ENCODE measurements at regions not wholly inside any gene's neighbourhood (a gene's known extent, or its start where the extent isn't known, plus 50 kb on each side); places are given as distances from the start of the nearest gene placed in this dataset.
A peak's percentile ranks its signal among the peaks of the same experiment; 100 is the strongest.

DNA sequence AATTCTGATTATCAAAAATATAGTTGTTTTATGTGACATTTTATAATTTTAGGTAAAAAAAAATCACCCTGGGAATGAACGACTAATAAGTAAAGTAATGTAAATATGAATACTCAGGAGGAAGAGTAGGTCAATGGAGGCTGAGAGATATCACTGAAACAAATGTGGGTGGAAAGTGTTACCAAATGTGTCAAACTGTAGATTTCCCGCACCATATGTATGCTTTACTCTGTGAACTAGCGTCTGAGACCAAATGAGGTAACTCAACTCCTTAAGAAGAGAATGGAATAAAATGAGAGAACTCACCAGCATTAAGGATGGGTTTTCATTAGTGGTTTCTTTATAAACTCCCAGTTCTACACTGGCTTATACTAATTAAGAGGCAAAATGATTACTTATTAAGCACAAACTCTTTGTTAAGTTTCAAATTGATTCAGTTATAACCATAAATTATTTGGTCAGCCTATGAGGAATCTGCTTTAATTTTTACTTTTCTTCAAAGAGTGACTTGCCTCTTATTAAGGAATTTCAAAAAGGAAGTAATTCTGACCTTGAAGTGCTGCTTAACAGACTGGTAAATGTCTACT lies 784.7 kb upstream of the GJE1 start:
- H3K36me3 ChIP-seq (ENCODE audit: control insufficient read depth in 5 of 5, insufficient read depth in 5 of 5, low read length in 5 of 5) = no peaks in the 10 kb centered on the region
- H3K9me3 ChIP-seq (ENCODE audit: control insufficient read depth in 5 of 5, low read length in 5 of 5) = no peaks in the 10 kb centered on the region
- no peaks in the 10 kb centered on the region for H3K27me3 ChIP-seq (ENCODE audit: control insufficient read depth in 5 of 5, insufficient read depth in 4 of 5, low read length in 5 of 5)
- no peak overlapping the region for H3K9ac ChIP-seq (ENCODE audit: low read length in 5 of 5)
- no peak overlapping the region for H3K4me3 ChIP-seq (ENCODE audit: low read depth in 1 of 5, low read length in 5 of 5)
- no peaks in the 10 kb centered on the region for H3K4me1 ChIP-seq (ENCODE audit: control insufficient read depth in 5 of 5, insufficient read depth in 5 of 5, low read length in 5 of 5)
- no peak overlapping the region for H3K27ac ChIP-seq (ENCODE audit: low read depth, low read length)

DNA sequence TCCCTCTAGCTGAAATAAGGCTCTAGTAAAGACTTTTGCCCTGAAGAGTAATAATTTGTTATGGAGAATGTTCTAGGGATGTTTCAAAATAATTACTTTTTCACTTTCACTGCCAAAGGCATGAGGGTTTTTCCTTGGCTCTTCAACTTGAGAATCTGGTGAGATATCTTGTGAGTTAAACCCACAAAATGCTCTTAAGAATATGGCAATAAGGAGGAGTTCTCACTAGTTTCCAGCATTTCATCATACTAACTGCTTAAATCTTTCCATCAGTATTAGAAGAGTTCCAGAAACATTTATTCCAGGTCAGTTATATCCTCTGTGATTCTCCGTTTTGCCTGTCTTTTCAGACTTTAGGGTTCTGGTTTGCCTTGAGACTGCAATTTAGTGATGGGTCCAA lies 785.6 kb upstream of the GJE1 start:
- H3K27ac ChIP-seq (ENCODE audit: low read depth, low read length) = no peak overlapping the region

DNA sequence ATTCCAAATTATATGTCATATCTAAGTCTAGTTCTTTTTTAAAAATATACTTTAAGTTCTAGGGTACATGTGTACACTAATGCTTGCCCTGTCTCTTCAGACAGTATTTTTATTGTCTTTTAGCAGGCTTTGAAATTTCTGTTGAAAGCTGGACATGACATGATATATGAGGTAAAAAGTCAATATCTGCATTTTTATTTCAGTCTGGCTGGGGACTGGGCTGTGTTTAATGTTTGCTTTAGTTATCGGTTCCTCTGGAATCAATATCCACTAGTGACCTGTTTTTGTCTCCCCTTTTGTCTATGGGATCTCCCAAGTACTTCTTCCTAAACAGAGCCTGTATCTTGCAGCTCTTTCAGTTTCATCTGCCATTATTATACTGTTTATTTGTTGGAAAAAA lies 786.2 kb upstream of the GJE1 start:
- H3K27ac ChIP-seq (ENCODE audit: low read depth, low read length) = no peak overlapping the region
- no peaks in the 10 kb centered on the region for H3K4me1 ChIP-seq (ENCODE audit: control insufficient read depth in 5 of 5, insufficient read depth in 5 of 5, low read length in 5 of 5)
- no peaks in the 10 kb centered on the region for H3K9me3 ChIP-seq (ENCODE audit: control insufficient read depth in 5 of 5, low read length in 5 of 5)

More for the DNA sequence above, 785.6 kb upstream of the GJE1 start:
- no peaks in the 10 kb centered on the region for H3K27me3 ChIP-seq (ENCODE audit: control insufficient read depth in 5 of 5, insufficient read depth in 4 of 5, low read length in 5 of 5)
- H3K9ac ChIP-seq (ENCODE audit: low read length in 5 of 5) = no peak overlapping the region
- H3K4me3 ChIP-seq (ENCODE audit: low read depth in 1 of 5, low read length in 5 of 5) = no peak overlapping the region
- no peaks in the 10 kb centered on the region for H3K9me3 ChIP-seq (ENCODE audit: control insufficient read depth in 5 of 5, low read length in 5 of 5)
- H3K36me3 ChIP-seq (ENCODE audit: control insufficient read depth in 5 of 5, insufficient read depth in 5 of 5, low read length in 5 of 5) = no peaks in the 10 kb centered on the region
- no peaks in the 10 kb centered on the region for H3K4me1 ChIP-seq (ENCODE audit: control insufficient read depth in 5 of 5, insufficient read depth in 5 of 5, low read length in 5 of 5)

DNA sequence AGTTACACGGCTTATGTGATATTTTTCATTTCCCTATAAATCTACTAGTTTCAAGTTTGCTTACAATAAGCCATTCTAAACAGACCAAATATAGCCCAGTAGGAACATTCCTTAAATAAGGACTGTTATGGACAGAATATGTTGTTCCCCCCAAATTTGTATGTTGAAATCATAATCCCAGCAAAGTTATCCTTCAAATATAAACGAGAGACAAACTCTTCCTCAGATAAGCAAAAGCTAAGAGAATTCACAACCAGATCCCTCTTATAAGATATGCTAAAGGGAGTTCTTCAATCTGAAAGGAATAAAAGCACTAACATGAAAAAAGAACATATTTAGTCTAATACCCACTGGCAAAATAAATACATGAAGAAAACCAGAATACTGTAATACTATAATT lies 795.5 kb upstream of the GJE1 start:
- Histone ChIP-seq H3K4me3 (ENCODE audit: low read depth in 1 of 5, low read length in 5 of 5) (no peak overlapping the region), H3K36me3 (ENCODE audit: control insufficient read depth in 5 of 5, insufficient read depth in 5 of 5, low read length in 5 of 5) (no peaks in the 10 kb centered on the region), H3K27ac (ENCODE audit: low read depth, low read length) (no peak overlapping the region), H3K4me1 (ENCODE audit: control insufficient read depth in 5 of 5, insufficient read depth in 5 of 5, low read length in 5 of 5) (no peaks in the 10 kb centered on the region), H3K9me3 (ENCODE audit: control insufficient read depth in 5 of 5, low read length in 5 of 5) (no peaks in the 10 kb centered on the region), H3K27me3 (ENCODE audit: control insufficient read depth in 5 of 5, insufficient read depth in 4 of 5, low read length in 5 of 5) (no peaks in the 10 kb centered on the region), H3K9ac (ENCODE audit: low read length in 5 of 5) (no peak overlapping the region)

More for the DNA sequence above, 786.2 kb upstream of the GJE1 start:
- Histone ChIP-seq H3K4me3 (ENCODE audit: low read depth in 1 of 5, low read length in 5 of 5) (no peak overlapping the region), H3K27me3 (ENCODE audit: control insufficient read depth in 5 of 5, insufficient read depth in 4 of 5, low read length in 5 of 5) (no peaks in the 10 kb centered on the region), H3K9ac (ENCODE audit: low read length in 5 of 5) (no peak overlapping the region), H3K36me3 (ENCODE audit: control insufficient read depth in 5 of 5, insufficient read depth in 5 of 5, low read length in 5 of 5) (no peaks in the 10 kb centered on the region)

DNA sequence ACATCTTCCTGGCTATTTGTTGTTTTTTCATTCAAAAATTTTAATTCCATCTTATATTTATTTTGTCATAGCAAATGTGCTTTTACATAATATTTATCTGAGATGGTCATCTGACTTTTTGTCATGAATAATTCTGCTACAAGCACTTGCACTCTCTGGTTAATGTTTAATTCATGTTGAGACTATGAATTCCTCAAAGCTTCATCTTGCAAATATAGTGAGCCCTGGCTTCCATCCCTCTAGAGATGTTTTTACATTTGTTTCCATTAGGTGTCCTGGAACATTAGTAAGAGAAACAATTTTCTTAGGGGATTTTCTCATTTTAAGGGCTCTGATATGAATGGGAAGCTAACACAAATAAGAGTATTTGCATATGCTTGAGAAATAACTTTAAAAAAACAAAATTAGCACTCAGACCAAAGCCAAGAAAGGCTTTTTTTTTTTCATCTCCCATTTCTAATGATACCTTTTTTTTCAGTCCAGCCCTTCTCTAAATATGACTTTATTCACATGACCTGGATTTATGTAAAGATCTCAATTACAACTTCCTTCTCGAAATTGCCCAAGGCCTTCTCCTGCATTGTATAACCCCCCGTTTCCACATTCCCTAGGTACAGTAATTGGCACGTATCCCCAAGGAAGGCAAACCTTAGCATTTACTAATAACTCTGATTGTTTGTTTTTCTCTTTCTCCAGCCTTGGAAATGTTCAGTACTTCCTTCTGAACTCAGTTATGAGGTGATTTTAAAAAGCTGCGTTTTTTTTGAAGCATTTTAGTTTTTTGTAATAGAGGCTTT lies 797.0 kb upstream of the GJE1 start:
- H3K36me3 ChIP-seq (ENCODE audit: control insufficient read depth in 5 of 5, insufficient read depth in 5 of 5, low read length in 5 of 5) = no peaks in the 10 kb centered on the region
- no peaks in the 10 kb centered on the region for H3K4me1 ChIP-seq (ENCODE audit: control insufficient read depth in 5 of 5, insufficient read depth in 5 of 5, low read length in 5 of 5)
- H3K9ac ChIP-seq (ENCODE audit: low read length in 5 of 5) = no peak overlapping the region
- no peak overlapping the region for H3K4me3 ChIP-seq (ENCODE audit: low read depth in 1 of 5, low read length in 5 of 5)
- H3K9me3 ChIP-seq (ENCODE audit: control insufficient read depth in 5 of 5, low read length in 5 of 5) = no peaks in the 10 kb centered on the region
- H3K27me3 ChIP-seq (ENCODE audit: control insufficient read depth in 5 of 5, insufficient read depth in 4 of 5, low read length in 5 of 5) = no peaks in the 10 kb centered on the region
- H3K27ac ChIP-seq (ENCODE audit: low read depth, low read length) = no peak overlapping the region

DNA sequence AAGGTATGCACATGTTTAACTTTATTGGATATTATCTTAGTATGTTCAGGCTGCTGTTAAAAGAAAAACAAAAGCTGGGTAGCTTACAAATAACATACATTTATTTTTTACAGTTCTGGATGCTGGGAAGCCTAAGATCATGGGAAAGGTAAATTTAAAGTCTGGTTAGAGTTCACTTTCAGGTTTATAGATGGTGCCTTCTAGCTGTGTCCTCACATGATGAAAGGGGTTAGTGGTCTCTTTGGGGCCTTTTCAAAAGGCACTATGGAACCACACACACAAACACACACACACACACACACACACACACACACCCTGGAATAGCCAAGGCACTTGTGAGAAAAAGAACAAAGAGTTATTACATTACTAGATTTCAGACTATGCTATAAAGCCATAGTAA lies 805.8 kb upstream of the GJE1 start:
- Histone ChIP-seq H3K4me1 (ENCODE audit: control insufficient read depth in 5 of 5, insufficient read depth in 5 of 5, low read length in 5 of 5) (peaks cover under 1 to 4% (median 2%) of the 10 kb centered on the region in 5 donors), H3K9ac (ENCODE audit: low read length in 5 of 5) (peak overlapping the region in 1 of 5 donors; percentile 8), H3K36me3 (ENCODE audit: control insufficient read depth in 5 of 5, insufficient read depth in 5 of 5, low read length in 5 of 5) (no peaks in the 10 kb centered on the region), H3K9me3 (ENCODE audit: control insufficient read depth in 5 of 5, low read length in 5 of 5) (no peaks in the 10 kb centered on the region), H3K27ac (ENCODE audit: low read depth, low read length) (peak overlapping the region; percentile 50), H3K4me3 (ENCODE audit: low read depth in 1 of 5, low read length in 5 of 5) (peak overlapping the region in 4 of 5 donors; percentile 44 to 62 (median 52)), H3K27me3 (ENCODE audit: control insufficient read depth in 5 of 5, insufficient read depth in 4 of 5, low read length in 5 of 5) (no peaks in the 10 kb centered on the region)

DNA sequence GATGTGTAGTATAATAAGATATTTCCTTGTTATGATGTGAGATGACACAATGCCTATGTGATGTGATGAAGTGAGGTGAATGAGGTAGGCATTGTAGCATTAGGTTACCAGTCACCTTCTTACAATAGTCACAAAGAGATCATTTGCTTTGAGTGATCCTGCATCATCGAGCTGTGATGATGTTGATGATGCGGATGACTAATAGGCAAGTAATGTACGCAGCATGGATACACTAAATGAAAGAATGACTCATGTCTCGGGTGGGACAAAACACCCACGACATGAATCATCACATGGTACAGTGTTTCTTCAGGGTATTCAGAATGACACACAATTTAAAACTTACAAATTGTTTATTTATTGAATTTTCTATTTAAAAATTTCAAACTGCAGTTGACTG lies 806.3 kb upstream of the GJE1 start:
- H3K9me3 ChIP-seq (ENCODE audit: control insufficient read depth in 5 of 5, low read length in 5 of 5) = no peaks in the 10 kb centered on the region
- H3K9ac ChIP-seq (ENCODE audit: low read length in 5 of 5) = peak overlapping the region in 2 of 5 donors; percentile 8 to 10
- peak overlapping the region in 4 of 5 donors; percentile 44 to 62 (median 52) for H3K4me3 ChIP-seq (ENCODE audit: low read depth in 1 of 5, low read length in 5 of 5)
- H3K27ac ChIP-seq (ENCODE audit: low read depth, low read length) = peak overlapping the region; percentile 50
- no peaks in the 10 kb centered on the region for H3K27me3 ChIP-seq (ENCODE audit: control insufficient read depth in 5 of 5, insufficient read depth in 4 of 5, low read length in 5 of 5)
- H3K36me3 ChIP-seq (ENCODE audit: control insufficient read depth in 5 of 5, insufficient read depth in 5 of 5, low read length in 5 of 5) = no peaks in the 10 kb centered on the region
- peaks cover 1 to 7% (median 4%) of the 10 kb centered on the region in 5 donors for H3K4me1 ChIP-seq (ENCODE audit: control insufficient read depth in 5 of 5, insufficient read depth in 5 of 5, low read length in 5 of 5)

DNA sequence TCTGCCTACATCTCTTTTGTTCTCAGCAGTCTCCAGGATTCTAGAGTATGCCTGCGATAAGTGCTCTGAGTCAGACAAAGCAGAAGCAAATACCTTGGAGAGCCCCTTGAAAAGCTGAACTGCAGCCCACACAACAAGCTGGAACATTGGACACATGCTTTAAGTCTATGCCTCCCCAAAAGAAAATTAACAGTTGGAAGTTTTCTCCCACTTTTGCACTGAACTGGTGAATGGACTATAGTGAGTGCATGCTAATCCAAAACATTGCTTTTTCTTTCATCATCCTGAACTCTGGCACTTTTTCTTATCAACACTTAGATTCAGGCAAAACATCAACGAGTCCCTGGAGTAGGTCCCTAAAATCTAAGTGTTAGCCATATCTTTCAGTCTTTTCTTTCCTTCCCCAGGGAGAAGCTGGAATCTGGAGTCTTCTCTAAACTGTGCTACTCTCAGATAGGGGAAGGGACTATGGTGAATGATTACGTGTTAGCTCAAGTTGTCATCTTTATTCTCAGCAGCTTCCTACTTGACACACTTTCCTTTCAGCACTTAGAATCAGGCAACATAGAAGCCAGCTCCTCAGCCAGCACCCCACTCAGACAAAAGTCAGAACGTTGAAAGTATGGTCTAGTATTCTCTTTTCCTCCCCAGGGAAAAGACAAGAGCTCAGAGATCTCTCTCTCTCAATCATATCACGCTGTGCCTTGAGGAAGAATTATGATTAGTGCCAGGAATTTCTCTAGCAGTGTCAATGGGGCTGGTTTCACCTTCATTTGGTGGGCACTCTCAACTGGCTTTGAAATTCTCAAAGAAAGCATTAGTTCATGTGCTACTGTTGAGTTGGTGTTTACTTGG lies 811.0 kb upstream of the GJE1 start:
- peak overlapping the region in 1 of 5 donors; percentile 24 for H3K4me3 ChIP-seq (ENCODE audit: low read depth in 1 of 5, low read length in 5 of 5)
- no peak overlapping the region for H3K27ac ChIP-seq (ENCODE audit: low read depth, low read length)
- peaks cover 0 to 3% (median 0%) of the 10 kb centered on the region in 5 donors for H3K9me3 ChIP-seq (ENCODE audit: control insufficient read depth in 5 of 5, low read length in 5 of 5)
- H3K27me3 ChIP-seq (ENCODE audit: control insufficient read depth in 5 of 5, insufficient read depth in 4 of 5, low read length in 5 of 5) = no peaks in the 10 kb centered on the region
- peaks cover 0 to 10% (median 1%) of the 10 kb centered on the region in 5 donors for H3K4me1 ChIP-seq (ENCODE audit: control insufficient read depth in 5 of 5, insufficient read depth in 5 of 5, low read length in 5 of 5)
- H3K36me3 ChIP-seq (ENCODE audit: control insufficient read depth in 5 of 5, insufficient read depth in 5 of 5, low read length in 5 of 5) = no peaks in the 10 kb centered on the region
- no peak overlapping the region for H3K9ac ChIP-seq (ENCODE audit: low read length in 5 of 5)

DNA sequence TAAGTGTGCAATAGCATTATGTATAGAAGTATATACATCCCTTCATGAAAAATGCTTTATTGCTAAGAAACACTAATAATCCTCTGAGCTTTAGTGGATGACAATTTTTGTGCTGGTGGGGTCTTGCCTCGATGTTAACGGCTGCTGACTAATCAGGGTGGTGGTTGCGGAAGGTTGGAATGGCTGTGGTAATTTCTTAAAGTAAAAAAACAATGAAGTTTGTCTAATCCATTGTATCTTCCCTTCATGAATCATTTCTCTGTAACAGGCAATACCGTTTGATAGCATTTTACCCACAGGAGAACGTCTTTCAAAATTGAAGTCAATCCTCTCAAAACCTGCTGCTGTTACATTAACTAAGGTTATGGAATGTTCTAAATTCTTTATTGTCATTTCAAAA lies 816.5 kb upstream of the GJE1 start:
- H3K27ac ChIP-seq (ENCODE audit: low read depth, low read length) = no peak overlapping the region
- no peaks in the 10 kb centered on the region for H3K27me3 ChIP-seq (ENCODE audit: control insufficient read depth in 5 of 5, insufficient read depth in 4 of 5, low read length in 5 of 5)
- H3K9ac ChIP-seq (ENCODE audit: low read length in 5 of 5) = no peak overlapping the region
- no peaks in the 10 kb centered on the region for H3K36me3 ChIP-seq (ENCODE audit: control insufficient read depth in 5 of 5, insufficient read depth in 5 of 5, low read length in 5 of 5)
- H3K9me3 ChIP-seq (ENCODE audit: control insufficient read depth in 5 of 5, low read length in 5 of 5) = peaks cover 0 to 3% (median 0%) of the 10 kb centered on the region in 5 donors
- no peak overlapping the region for H3K4me3 ChIP-seq (ENCODE audit: low read depth in 1 of 5, low read length in 5 of 5)
- H3K4me1 ChIP-seq (ENCODE audit: control insufficient read depth in 5 of 5, insufficient read depth in 5 of 5, low read length in 5 of 5) = peaks cover 0 to 1% (median 0%) of the 10 kb centered on the region in 5 donors

DNA sequence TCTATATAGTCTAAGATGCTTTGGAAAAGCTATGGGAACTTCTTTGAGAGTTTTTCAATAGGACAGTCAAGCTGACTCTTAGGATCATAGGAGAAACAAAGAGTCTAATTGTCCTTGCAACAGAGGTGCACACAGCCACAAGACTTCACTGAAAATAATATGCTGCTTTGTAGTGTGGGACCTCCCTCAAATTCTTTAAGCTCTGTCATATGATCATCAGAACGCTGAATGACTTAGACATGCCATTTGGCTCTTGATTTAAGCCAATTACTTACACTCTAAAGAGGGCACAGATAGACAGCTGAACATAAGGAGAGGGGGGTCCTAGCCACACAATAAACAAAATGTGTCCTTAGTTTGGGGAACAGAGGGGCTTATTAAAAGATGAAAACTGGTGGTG lies 818.7 kb upstream of the GJE1 start:
- Histone ChIP-seq H3K27me3 (ENCODE audit: control insufficient read depth in 5 of 5, insufficient read depth in 4 of 5, low read length in 5 of 5) (no peaks in the 10 kb centered on the region), H3K9me3 (ENCODE audit: control insufficient read depth in 5 of 5, low read length in 5 of 5) (peaks cover 0 to 3% (median 0%) of the 10 kb centered on the region in 5 donors), H3K27ac (ENCODE audit: low read depth, low read length) (no peak overlapping the region), H3K9ac (ENCODE audit: low read length in 5 of 5) (no peak overlapping the region), H3K4me3 (ENCODE audit: low read depth in 1 of 5, low read length in 5 of 5) (no peak overlapping the region), H3K36me3 (ENCODE audit: control insufficient read depth in 5 of 5, insufficient read depth in 5 of 5, low read length in 5 of 5) (no peaks in the 10 kb centered on the region), H3K4me1 (ENCODE audit: control insufficient read depth in 5 of 5, insufficient read depth in 5 of 5, low read length in 5 of 5) (no peaks in the 10 kb centered on the region)
